Stimulated activated memory B cell treated with anti-CD40 and anti-IgM and Interleukin-4, amounts not matched to agents 10 μg/mL and 1 μg/mL and 100 μg/mL, for 72 hours (primary cell): ENCODE measurements at regions not wholly inside any gene's neighbourhood (a gene's known extent, or its start where the extent isn't known, plus 50 kb on each side); places are given as distances from the start of the nearest gene placed in this dataset.
"Not testable (repeated sequence)": the region's sequence is repeated elsewhere in the genome, so short reads cannot be mapped to it uniquely, and the experiment has no call there.

Experiments used
- ATAC-seq: fragments of 150-1000 bp; cut with Tn5 transposase; 2 replicates; pipeline ENCODE4 v1.10.0; 2021
- H3K27ac Mint-ChIP-seq: one replicate; pipeline ENCODE4 v1.8.0; 2022; ENCODE audit warnings: mild to moderate bottlenecking, mixed read lengths
- H3K27me3 Mint-ChIP-seq: one replicate; pipeline ENCODE4 v1.8.0; 2022; ENCODE audit warnings: mixed read lengths
- H3K36me3 Mint-ChIP-seq: one replicate; pipeline ENCODE4 v1.8.0; 2022; ENCODE audit warnings: mixed read lengths
- H3K4me1 Mint-ChIP-seq: one replicate; pipeline ENCODE4 v1.8.0; 2022; ENCODE audit warnings: mixed read lengths
- H3K4me3 Mint-ChIP-seq: one replicate; pipeline ENCODE4 v1.8.0; 2022; ENCODE audit warnings: mild to moderate bottlenecking, moderate library complexity, mixed read lengths
- H3K9me3 Mint-ChIP-seq: one replicate; pipeline ENCODE4 v1.8.0; 2022; ENCODE audit warnings: mixed read lengths

DNA sequence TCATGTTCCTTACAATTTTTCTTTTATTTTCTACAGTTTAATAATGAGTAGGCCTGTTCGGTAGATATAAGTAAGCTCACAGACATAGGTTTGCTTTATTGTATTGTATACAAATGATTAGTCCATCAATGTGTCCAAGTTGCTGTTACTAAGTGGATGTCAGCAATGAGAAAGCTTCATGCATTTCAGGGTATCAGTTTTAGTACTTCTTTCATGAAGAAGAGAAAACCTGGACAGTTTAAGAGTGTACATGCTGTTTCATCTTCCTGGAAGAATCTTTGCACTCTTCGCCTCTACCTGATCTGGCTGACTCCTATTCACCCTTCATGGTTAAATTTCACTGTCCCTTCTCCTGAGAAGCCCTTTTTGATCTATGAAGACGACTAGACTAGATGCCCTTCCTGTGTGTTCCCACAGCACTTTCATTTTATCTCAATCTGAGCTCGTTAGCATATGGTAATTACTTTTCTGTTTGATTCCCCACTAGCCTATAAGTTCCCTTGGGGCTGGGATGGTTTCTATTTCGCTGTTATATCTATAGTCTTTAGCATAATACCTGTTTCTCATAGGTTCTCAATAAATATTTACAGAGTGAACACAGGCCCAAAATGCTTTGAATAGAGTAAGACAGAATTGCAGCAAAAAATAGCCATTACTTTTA is 70.7 kb downstream of the CETN3 start:
- H3K4me3 Mint-ChIP-seq: no peak overlapping the region
- peaks cover 6% of the 10 kb centered on the region for H3K4me1 Mint-ChIP-seq
- peaks cover 28% of the 10 kb centered on the region for H3K27me3 Mint-ChIP-seq
- no peak overlapping the region for H3K27ac Mint-ChIP-seq
- no peaks in the 10 kb centered on the region for H3K36me3 Mint-ChIP-seq
- no peak for ATAC-seq
- H3K9me3 Mint-ChIP-seq: no peaks in the 10 kb centered on the region

DNA sequence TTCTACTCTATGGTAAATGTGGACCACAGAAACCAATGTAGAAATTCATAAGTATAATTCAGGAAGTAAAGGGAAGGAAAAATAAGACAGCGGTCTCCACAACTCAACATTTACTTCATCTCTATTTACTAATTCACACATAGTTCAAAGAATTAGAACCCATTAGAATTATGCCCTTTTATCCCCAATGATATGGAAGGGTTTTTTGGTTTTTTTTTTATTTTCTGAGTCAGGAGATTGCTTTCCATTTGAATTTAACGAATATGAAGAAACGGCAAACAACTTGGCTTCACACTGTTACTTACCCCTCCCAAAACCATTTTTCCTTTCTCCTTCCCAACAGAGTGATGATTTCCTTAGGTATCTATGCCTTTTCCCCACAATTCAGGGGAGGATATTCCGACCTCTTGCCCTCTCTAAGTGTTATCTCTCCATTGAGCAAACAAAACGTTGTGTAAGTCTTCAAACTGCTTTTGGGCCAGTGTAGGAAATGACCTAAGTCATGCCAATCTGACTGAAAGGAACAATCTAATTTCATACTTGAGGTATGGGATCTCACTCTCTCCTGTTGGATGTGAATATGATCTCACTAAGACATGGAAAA is 72.0 kb downstream of the CETN3 start:
- H3K4me1 Mint-ChIP-seq: peaks cover 6% of the 10 kb centered on the region
- H3K36me3 Mint-ChIP-seq: no peaks in the 10 kb centered on the region
- no peaks in the 10 kb centered on the region for H3K9me3 Mint-ChIP-seq
- no peak overlapping the region for H3K4me3 Mint-ChIP-seq
- H3K27me3 Mint-ChIP-seq: peaks cover 30% of the 10 kb centered on the region
- ATAC-seq: no peak
- H3K27ac Mint-ChIP-seq: no peak overlapping the region

DNA sequence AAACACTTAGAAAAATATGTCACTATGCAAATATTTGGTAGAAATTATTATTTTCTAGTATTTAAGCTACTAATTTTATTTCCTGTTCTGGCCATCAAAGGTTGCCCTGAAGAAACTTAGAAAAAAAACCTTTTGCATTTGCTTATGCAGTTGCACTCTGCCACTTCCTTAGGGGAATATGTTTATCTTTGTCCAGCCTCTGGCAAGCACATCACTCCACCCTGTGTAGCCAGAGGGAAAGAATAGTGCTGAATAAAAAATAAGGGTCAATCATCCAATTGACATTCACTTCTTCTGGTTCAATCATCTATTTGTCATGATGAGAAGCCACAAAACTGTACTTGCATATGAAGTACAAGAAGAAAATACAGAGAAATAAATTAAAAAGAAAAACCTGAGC is 72.8 kb downstream of the CETN3 start:
- ATAC-seq: no peak
- Mint-ChIP-seq H3K4me3 (no peak overlapping the region), H3K27ac (no peak overlapping the region), H3K9me3 (no peaks in the 10 kb centered on the region), H3K27me3 (peaks cover 29% of the 10 kb centered on the region), H3K36me3 (no peaks in the 10 kb centered on the region), H3K4me1 (peaks cover 6% of the 10 kb centered on the region)

DNA sequence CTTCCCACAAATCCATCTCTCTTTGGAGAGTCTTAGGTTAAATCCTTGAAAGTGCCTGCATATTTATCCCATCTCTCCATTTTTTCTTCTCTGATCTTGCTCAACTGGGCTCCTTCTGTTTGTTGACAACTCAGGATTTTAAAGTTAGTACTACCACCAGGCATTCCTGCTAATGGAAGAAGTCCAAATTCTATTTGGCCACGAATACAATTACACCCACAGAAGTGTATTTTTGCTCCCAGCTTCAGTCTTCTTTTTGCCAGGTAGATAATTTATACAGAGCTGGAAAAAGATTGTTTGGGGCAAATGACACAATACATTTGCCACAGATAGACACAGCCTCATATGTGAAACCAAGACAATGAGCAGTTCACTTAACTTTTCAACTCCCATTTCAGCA is 74.8 kb downstream of the CETN3 start:
- H3K4me1 Mint-ChIP-seq: peaks cover 6% of the 10 kb centered on the region
- no peak overlapping the region for H3K4me3 Mint-ChIP-seq
- H3K36me3 Mint-ChIP-seq: no peaks in the 10 kb centered on the region
- H3K27me3 Mint-ChIP-seq: peaks cover 18% of the 10 kb centered on the region
- no peak overlapping the region for H3K27ac Mint-ChIP-seq
- no peaks in the 10 kb centered on the region for H3K9me3 Mint-ChIP-seq
- no peak for ATAC-seq

DNA sequence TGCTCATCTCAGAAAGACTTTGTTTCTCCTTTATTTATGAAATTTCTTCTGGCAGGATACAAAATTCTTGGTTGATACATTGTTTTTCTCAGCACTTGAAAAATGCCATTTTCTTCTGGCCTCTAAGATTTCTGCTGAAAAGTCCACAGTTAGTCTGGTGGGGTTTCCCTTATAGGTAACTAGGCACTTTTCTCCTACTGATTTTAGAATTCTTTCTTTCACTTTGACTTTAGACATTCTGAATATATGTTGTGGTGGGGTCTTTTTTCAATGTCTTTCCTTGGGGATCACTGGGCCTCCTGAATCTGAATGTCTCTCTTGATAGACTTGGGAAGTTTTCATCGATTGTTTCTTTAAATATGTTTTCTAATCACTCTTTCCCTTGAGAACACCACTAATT is 79.6 kb downstream of the CETN3 start:
- Mint-ChIP-seq H3K4me3 (no peak overlapping the region), H3K36me3 (no peaks in the 10 kb centered on the region), H3K27ac (no peak overlapping the region), H3K27me3 (peaks cover 42% of the 10 kb centered on the region), H3K9me3 (no peaks in the 10 kb centered on the region), H3K4me1 (no peaks in the 10 kb centered on the region)
- ATAC-seq: no peak

DNA sequence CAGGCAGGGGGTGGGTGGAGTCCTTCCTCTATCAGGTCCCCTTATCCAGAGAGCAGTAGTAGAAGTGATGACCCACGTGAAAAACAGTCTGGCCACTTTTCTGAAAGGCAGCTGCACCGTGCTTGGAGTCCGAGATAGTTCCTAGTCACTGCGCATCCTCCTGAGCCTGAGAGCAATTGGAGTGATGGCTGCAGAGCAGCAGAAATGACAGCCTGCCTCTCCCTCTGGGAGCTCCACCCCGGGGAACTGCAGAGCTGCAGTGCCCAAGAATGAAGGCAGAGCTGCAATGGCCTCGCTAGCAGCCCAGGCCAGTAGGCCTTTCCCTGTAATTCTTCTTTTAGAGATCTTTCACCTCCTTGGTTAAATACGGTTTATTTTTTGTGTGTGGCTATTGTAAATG is 82.6 kb downstream of the CETN3 start:
- Mint-ChIP-seq H3K4me3 (no peak overlapping the region), H3K9me3 (peaks cover 5% of the 10 kb centered on the region), H3K27ac (no peak overlapping the region), H3K4me1 (no peaks in the 10 kb centered on the region), H3K27me3 (peaks cover 34% of the 10 kb centered on the region), H3K36me3 (no peaks in the 10 kb centered on the region)
- no peak for ATAC-seq

DNA sequence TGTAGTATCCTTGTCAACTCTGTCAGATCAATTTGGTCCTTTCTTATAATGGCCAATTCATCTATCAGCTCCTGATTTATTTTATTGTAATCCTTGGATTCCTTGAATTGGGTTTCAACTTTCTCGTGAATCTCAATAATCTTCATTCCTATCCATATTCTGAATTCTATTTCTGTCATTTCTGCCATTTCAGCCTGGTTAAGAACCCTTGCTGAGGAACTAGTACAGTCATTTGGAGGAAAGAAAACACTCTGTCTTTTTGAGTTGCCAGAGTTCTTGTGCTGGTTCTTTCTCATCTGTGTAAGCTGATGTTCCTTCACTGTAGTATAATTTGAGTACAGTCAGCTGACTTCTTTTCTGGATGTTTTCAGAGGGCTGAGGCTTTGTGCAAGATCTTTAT is 84.5 kb downstream of the CETN3 start:
- ATAC-seq: no peak
- Mint-ChIP-seq H3K27me3 (peaks cover 34% of the 10 kb centered on the region), H3K4me1 (no peaks in the 10 kb centered on the region), H3K9me3 (peaks cover 18% of the 10 kb centered on the region), H3K4me3 (no peak overlapping the region), H3K27ac (no peak overlapping the region), H3K36me3 (no peaks in the 10 kb centered on the region)

DNA sequence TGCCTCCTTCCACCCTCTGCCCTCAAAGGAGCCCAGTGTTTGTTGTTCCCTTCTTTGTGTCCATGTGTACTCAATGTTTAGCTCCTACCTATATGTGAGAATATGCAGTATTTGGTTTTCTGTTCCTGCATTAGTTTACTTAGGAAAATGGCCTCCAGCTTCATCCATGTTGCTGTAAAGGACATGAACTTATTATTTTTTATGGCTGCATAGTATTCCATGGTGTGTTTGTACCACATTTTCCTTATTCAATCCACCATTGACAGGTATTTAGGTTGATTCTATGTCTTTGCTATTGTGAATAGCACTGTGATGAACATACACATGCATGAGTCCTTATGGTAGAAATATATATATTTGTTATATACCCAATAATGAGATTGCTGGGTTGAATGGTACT is 89.2 kb downstream of the CETN3 start:
- H3K9me3 Mint-ChIP-seq: peaks cover 18% of the 10 kb centered on the region
- not testable (repeated sequence) for H3K27ac Mint-ChIP-seq, H3K4me3 Mint-ChIP-seq, H3K4me1 Mint-ChIP-seq, H3K36me3 Mint-ChIP-seq, ATAC-seq, H3K27me3 Mint-ChIP-seq

DNA sequence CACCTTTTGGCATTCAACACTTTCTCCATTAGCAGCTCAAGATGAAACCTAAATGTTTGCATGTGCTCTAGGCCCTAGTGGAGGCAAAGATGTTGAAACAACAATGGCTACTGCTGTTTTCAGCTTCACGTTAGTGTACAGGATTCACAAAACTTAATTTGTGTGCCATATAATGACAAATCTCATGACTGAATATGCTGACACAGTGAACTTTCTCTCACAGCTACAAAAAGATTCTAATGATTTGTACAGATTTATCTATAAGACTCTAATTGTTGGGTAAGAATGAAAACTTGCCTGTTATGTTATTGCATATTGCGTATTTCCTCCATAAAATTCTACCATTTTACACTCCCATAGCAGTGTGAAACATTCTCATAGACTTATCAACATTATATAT is 97.5 kb downstream of the CETN3 start:
- no peak for ATAC-seq
- no peaks in the 10 kb centered on the region for H3K27me3 Mint-ChIP-seq
- H3K27ac Mint-ChIP-seq: no peak overlapping the region
- no peaks in the 10 kb centered on the region for H3K9me3 Mint-ChIP-seq
- H3K4me1 Mint-ChIP-seq: no peaks in the 10 kb centered on the region
- no peaks in the 10 kb centered on the region for H3K36me3 Mint-ChIP-seq
- no peak overlapping the region for H3K4me3 Mint-ChIP-seq

DNA sequence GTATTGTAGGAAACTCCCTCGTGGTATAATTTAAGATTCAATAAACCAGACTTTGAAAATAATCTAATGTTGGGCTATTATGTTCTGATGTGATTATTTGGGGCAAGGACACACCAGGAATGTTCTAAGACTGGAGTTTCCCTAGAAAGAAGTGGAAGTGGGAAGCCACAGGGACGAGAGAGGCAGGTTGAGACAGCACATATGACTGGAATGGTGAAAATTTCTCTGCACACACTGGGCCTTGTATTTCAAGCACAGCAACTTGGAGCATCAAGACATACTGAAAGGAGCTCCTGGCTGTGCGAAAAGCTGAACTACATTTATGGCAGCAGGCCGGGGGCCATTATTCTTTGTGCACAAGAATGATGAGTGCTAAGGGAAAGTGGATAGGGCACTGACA is 98.2 kb downstream of the CETN3 start:
- H3K36me3 Mint-ChIP-seq: no peaks in the 10 kb centered on the region
- ATAC-seq: no peak
- H3K27me3 Mint-ChIP-seq: no peaks in the 10 kb centered on the region
- no peak overlapping the region for H3K4me3 Mint-ChIP-seq
- no peaks in the 10 kb centered on the region for H3K4me1 Mint-ChIP-seq
- H3K9me3 Mint-ChIP-seq: no peaks in the 10 kb centered on the region
- H3K27ac Mint-ChIP-seq: no peak overlapping the region

DNA sequence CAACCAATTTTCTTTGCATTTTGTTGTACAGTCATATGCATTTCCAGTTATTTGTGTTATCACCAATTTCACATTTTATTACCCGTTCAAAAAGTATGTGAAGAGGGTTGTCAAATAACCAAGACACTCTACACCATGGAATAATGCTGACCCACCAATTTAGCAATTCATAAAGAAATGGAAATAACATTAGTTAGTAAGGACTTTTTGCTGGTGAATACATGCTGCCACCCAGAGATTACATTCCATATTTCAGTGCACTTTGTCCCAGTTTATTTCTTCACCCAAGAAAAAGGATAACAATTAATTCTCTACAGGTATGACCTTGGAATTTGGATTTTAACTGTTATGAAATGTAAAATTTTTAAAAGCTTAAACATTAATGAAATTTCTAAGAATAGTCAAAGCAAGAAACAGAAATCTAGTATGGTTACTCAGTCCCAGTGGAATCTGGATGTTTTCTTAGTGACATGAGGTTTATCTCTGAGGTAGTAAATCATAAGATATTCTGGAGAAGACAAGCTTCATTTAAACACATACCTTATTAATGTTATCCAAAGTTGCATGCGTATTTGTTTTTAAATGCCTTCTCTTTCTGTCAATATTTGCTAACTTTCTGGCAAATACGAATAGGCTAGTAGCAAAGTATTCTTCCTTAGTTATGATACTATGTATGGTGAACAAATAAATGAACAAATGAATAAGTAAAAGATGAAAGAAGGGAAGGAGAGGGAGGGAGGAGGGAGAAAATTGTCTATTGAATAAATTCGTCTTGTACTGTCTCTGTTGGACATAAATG is 100.6 kb downstream of the CETN3 start:
- Mint-ChIP-seq H3K9me3 (no peaks in the 10 kb centered on the region), H3K27ac (no peak overlapping the region), H3K36me3 (no peaks in the 10 kb centered on the region), H3K4me1 (no peaks in the 10 kb centered on the region), H3K27me3 (peaks cover 11% of the 10 kb centered on the region), H3K4me3 (no peak overlapping the region)
- no peak for ATAC-seq

DNA sequence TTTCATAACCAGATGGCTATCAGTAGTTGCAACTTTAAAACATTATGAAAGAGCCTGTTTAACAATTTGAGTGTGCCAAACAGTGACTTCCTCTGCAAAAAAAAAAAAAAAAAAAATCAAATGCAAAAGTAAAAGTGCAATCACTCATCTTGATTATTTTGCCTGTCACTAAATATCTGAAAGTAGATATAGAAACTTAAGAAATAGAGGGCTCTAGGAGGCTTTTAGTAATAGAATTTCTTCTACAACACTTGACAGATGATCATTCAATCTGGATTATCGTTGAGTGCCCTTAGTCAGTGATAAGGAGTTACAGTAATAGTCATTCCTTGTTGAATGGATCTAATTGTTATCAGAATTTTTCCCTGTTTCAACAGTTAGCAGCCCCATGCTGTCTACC is 101.8 kb downstream of the CETN3 start:
- Mint-ChIP-seq H3K4me3 (no peak overlapping the region), H3K27ac (no peak overlapping the region), H3K36me3 (no peaks in the 10 kb centered on the region), H3K27me3 (peaks cover 11% of the 10 kb centered on the region), H3K4me1 (no peaks in the 10 kb centered on the region), H3K9me3 (no peaks in the 10 kb centered on the region)
- ATAC-seq: no peak

DNA sequence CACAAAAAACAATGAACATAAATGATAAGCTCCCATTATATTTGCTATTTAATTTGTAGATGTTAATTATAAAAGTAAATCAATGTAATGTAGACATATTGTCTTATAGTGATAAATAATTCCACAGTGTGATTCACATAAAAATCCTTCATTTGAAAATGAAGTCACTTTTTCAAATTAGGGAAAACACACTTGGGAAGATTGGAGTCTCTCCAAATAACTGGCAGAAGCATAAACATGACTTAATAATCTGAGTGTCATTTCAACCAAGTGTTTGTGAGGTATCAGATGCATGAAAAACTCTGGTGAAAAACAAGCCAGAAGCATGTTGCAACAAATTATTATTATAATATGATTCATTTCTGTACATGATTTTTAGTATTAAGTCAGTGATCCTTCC is 102.2 kb downstream of the CETN3 start:
- Mint-ChIP-seq H3K9me3 (no peaks in the 10 kb centered on the region), H3K36me3 (no peaks in the 10 kb centered on the region), H3K4me3 (no peak overlapping the region), H3K4me1 (no peaks in the 10 kb centered on the region), H3K27ac (no peak overlapping the region), H3K27me3 (peaks cover 11% of the 10 kb centered on the region)
- ATAC-seq: no peak

DNA sequence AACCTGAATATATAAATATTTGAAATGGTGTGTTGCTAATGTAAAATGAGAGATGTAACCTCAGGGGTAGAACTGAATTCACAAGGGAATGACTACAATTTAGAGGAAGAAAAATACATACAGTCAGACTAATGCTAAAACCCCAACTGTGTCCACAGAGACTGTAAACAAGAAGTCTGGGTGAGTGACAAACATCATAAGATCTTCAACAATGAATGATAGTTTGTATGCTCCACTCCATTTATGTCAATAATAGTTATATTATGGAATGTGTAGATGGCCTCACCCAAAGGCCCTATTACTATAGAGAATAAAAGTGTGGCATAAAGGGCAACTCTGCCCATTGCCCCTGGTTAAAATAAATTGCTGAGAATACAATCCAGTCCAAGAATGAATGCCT is 102.9 kb downstream of the CETN3 start:
- no peak overlapping the region for H3K27ac Mint-ChIP-seq
- no peak overlapping the region for H3K4me3 Mint-ChIP-seq
- no peaks in the 10 kb centered on the region for H3K9me3 Mint-ChIP-seq
- H3K27me3 Mint-ChIP-seq: peaks cover 11% of the 10 kb centered on the region
- no peaks in the 10 kb centered on the region for H3K4me1 Mint-ChIP-seq
- no peak for ATAC-seq
- no peaks in the 10 kb centered on the region for H3K36me3 Mint-ChIP-seq

DNA sequence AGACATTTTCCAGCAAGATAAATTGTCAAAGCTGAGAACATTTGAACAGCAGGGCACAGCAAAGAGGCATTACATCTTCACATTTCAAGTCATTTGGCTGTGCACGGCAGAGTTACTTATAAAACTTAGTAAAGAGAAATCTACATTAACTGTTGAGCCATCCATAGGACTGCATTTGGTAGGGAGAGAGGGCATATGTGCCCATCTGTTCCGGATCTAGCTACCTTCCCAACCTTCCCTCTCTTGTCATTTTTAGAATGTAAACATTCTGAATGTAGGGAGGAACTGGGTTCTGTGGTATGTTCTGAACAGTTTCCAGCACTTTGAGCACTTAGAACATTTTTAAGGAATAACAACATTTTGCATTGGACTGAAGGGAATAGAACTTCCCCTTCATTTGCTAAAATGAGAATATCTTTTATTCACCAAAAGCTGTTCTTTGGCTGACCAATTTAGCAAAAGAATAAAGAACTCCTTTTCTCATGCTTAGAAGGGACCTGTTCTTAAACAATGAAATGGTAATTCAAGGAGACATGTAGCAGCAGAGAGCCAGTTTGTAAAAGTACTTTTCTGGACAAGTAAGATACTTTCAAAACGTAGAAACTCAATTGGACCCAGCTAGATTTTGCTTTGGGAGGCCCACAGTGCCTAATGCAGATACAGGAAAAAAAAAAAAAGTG is 104.4 kb downstream of the CETN3 start:
- Mint-ChIP-seq H3K27me3 (peaks cover 11% of the 10 kb centered on the region), H3K4me1 (no peaks in the 10 kb centered on the region), H3K9me3 (no peaks in the 10 kb centered on the region), H3K36me3 (no peaks in the 10 kb centered on the region), H3K4me3 (no peak overlapping the region), H3K27ac (no peak overlapping the region)
- ATAC-seq: no peak
